HG02938 (cell line): ENCODE measurements at regions not wholly inside any gene's neighbourhood (a gene's known extent, or its start where the extent isn't known, plus 50 kb on each side); places are given as distances from the start of the nearest gene placed in this dataset.

Source experiments
- ATAC-seq: cut with Tn5 transposase; IDR thresholded peaks from one replicate; pipeline ENCODE4 v1.9.1; 2021; ENCODE audit warnings: mild to moderate bottlenecking, moderate library complexity; ENCODE audit not compliant: unreplicated experiment

- no peak for ATAC-seq
These were observed 620.3 kb downstream of the SLC4A3 start for GRCh38 chr2:220247588-220248350.

DNA sequence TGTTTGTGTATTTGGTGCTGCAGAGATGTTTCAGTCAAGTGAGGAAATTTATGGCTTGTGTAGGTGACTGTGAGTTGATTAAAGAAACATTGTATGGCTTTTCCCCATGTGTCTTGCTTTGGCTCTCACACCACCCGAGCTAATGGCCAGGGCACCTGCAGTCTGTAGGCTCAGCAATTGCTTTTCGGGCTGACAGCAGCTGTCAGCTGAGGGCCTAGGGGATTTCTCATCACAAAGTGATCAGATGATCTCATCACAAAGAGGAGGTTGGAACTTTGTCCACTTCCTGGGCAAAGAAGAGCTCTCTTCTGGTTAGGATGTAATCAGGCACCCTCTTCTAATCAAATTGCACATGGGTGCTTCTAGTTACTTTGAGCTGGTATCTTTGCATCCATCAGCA, 632.2 kb downstream of the SLC4A3 start:
- ATAC-seq: no peak

DNA sequence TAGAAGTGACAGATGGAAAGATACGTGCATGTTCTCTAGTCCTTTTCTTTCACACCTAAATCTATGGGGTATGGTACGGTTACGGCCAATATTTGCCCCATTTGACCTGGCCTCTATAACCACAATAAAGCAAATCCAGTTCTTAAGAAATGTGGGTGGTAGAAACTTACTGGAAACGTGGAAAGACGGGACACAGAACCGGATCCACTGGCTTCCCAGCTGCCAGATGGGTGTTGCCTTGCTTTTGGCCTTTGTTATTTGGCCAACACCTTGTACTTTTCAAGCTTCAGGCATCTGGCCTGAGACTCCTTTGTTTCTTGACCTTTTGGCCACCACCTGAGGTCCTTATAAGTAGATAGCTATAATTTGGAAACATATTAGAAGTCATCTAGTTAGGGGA, 635.9 kb downstream of the SLC4A3 start:
- ATAC-seq: no peak

- no peak for ATAC-seq
These were observed 641.9 kb downstream of the SLC4A3 start for GRCh38 chr2:220269367-220269766.

DNA sequence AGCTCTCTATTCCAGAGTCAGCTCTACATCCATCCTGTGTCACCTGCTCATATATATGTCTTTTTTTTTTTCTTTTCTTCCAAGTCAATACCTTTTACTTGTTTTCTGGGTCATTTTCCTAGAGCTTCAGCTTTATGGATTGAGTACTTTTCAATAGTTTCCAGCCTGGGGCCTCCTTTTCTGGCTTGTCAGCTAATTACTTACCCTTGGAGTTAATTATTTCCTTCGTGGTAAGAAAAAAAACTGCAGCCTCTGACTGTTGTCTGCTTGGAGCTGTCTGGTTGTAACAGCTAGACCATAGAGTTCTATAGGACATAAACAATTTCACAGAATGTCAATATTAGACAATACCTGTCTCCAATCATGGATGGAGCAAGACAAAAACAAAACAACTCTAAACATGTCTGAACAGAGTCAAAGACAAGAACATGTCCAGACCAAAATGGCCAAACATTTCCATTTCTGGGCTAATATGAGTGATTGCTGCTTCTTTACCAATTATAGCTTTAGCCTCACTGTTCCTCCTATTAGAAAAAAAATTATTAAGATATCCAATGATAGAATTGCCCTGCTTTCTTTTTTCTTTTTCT, 643.1 kb downstream of the SLC4A3 start:
- ATAC-seq: no peak

DNA sequence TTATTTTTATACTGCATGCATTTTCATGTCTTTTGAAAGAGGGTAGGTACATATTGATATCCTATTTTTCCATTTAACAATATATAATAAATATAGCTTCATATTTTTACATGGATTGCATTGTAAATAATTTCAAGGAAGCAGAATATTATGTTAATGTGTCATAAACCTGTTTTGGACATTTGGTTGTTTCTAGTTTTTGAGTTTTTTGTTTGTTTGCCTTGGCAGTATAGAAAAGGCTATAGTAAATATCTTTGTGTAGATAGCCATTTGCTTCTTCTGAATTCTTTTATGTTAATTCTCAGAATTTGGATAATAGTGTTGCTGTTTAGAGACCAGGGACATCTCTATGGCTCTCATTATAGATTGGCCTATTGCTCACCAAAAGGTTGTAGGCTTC, 645.2 kb downstream of the SLC4A3 start:
- no peak for ATAC-seq

GRCh38 chr2:220273082-220273481, 645.7 kb downstream of the SLC4A3 start:
- no peak for ATAC-seq

- no peak for ATAC-seq
These were observed 648.0 kb downstream of the SLC4A3 start for GRCh38 chr2:220275454-220275853.

DNA sequence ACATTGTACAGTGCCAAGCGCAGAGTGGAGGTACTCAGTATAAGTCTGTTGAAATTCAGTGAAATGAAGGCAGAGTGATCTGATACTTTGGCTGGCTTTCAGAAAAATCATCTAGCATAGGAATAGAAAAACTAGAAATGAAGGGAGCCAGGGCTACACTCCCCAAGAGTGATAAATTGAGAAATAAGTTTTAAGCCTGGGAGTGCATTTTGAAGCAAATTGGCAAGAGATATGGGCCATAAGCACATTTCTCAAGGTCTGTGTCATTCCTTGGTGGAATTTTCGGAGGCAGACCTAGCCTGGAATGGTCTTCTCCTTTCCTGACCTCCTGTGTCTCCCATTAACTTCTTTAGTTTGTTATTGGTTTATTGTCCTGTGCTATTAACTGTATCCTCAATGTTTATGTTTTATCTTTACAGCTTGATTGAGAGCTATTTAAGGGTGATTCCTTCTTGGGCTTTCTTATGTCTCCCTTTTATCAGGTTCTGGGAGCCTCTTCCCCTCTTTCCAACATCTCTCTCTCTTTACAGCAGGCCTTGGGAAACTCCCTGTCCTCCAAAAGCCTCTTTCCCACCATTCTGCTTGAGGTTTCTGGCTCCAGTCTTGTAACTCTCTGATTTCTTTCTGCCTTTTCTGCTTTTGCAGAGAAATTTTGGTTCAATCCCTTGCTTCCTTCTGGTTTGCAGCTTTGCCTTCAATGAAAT, 649.5 kb downstream of the SLC4A3 start:
- ATAC-seq: no peak

- ATAC-seq: no peak
These were observed 650.1 kb downstream of the SLC4A3 start for GRCh38 chr2:220277445-220277975.

- ATAC-seq: no peak
These were observed 650.6 kb downstream of the SLC4A3 start for GRCh38 chr2:220278022-220278421.

DNA sequence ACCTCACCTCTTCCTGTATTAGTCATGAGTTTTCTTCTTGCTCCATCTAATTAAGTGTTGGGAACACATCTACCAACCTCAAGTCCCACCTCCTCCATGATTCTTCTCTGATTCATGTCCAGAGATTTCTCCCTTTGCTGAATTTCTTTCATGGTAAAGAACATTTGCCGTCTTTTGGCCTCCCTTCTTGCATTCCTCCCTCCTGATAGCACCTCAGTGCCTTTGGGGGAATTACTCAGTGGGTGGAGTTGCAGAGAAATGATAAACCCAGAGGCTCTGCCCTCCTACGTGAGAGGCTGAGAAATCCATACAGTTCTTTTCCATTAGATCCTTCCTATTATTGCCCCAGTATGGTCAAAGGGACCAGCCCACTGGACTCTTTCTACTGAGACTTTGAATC, 651.9 kb downstream of the SLC4A3 start:
- ATAC-seq: no peak

DNA sequence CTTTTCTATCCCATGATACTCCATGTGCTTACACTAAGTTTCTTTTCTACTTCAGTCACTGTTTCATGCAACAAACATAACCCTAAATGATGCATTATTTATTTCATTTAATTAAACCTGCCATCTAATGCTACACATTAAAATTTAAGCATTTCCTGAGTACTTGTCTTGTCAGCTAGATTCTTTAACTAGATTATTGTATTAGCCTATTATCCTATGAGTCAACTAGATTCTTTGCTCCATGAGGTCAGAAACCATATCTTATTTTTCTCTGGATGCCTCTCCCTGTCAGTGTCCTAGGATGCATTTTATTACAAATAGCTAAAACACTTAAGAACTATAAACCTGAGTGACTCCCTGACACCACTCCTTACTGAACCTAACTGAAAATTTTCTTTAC, 652.4 kb downstream of the SLC4A3 start:
- ATAC-seq: no peak

GRCh38 chr2:220280736-220281135, 653.3 kb downstream of the SLC4A3 start:
- ATAC-seq: no peak

DNA sequence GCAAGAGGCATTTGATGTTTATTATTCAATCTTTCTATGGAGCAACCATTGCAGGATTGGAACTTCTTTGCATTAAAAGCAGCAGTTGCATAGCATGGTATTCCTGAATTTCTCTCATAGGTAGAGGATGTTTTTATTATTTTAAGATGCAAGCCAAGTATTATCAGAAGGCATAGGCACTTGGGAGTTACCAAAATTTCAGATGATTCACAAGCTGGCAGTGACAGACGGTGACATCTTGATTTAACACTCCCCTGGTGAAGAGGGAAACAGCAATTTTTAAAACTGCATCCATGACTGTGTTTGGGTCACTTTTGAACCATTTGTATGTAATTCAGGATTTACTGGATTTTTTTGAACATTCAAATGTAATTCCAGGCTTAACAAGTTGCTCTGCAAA, 654.3 kb downstream of the SLC4A3 start:
- no peak for ATAC-seq

GRCh38 chr2:220282236-220282635, 654.8 kb downstream of the SLC4A3 start:
- no peak for ATAC-seq

GRCh38 chr2:220293966-220294365, 666.5 kb downstream of the SLC4A3 start:
- no peak for ATAC-seq

DNA sequence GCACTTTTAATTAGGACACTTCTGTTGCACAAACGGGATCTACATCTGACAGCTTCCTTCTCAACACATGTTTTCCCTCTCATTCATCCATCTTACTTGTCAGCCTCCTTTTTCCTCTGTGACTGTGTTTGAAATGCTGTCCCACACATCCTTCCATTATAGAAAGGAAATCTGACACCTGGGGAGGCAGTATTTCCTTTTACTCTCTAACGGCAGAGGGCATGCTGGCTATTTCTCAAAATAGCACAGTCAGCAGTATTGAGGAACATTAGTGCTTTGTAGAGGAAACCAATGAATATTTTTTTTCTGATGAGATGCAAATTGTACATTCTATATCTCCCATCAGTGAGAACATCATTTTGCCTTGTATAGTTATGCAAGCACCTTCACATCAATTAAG, 668.7 kb downstream of the SLC4A3 start:
- no peak for ATAC-seq

GRCh38 chr2:220297093-220297492, 669.7 kb downstream of the SLC4A3 start:
- no peak for ATAC-seq

DNA sequence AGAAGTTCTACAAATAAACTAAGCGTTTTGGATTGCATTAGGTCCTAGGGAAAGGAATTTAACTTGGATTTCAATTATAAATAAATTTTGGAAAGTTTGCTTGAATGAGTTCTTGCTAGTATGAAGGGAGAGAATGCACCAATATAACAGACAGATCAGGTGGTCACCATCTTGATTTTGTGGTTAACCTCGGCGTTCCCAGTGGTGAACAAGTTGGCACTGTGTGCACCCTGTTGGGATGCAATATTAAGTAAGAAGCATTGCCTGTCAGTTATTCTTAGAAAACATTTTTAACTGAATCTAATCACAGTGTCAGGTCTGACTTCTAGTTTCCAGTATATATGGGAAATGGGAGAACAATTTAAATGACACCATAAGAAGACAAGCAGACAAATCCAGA, 673.4 kb downstream of the SLC4A3 start:
- ATAC-seq: no peak

DNA sequence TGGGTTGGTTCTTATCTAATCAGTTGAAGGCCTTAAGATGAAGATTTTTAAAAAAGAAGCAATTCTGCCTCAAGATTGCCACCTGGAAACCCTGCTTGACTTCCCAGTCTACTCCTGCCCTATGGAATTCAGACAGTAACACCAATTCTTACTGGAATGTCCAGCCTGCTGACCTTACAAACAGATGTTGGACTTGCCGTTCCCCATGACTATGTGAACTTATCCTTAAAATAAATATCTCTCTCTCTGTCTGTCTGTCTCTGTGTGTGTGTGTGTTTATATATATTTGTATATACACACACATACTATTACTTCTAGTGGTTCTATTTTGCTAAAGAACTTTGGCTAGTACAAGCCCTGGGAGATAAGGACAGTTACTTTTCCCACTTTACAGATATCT, 675.3 kb downstream of the SLC4A3 start:
- no peak for ATAC-seq

DNA sequence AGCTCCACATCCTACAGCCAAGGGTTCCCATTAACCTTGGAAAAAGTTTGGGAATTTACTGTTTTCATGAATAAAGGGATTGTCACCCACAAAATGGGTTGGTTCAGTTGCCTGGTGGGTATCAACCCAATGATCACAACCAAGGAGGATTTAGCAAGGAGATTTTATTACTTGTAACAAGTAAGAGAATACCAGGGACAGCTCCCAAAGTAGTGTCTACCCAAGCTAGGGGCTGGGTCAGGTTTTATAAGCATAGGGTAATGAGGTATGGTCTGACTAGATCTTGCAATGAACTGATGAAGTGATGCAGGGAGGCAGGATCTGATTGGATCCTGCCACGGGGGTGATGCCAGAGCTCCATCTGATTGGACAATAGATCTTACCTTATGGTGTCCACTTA, 681.8 kb downstream of the SLC4A3 start:
- ATAC-seq: no peak
